Keratinocyte (primary cell): ENCODE measurements at regions not wholly inside any gene's neighbourhood (a gene's known extent, or its start where the extent isn't known, plus 50 kb on each side); places are given as distances from the start of the nearest gene placed in this dataset.

ENCODE experiments used
- DNase-seq: peaks from one replicate; pipeline ENCODE4 v3.0.0-alpha.2; 2011; ENCODE audit warnings: low read depth, missing footprints, low spot score
- FAIRE-seq: peaks from 2 replicates; lab custom pipeline; 2011; peaks lifted over from hg19 to GRCh38; lab: Jason Lieb, UNC
- H2AFZ ChIP-seq: 2 replicates; pipeline ENCODE4 v1.6.0; 2012; ENCODE audit warnings: low read length, control low read depth, inconsistent platforms; ENCODE audit not compliant: control insufficient read depth
- H3K27ac ChIP-seq: 2 replicates; pipeline ENCODE4 v1.5.1; 2011; ENCODE audit warnings: low read length; ENCODE audit not compliant: control insufficient read depth, insufficient read depth
- H3K27me3 ChIP-seq: 3 replicates; pipeline ENCODE4 v1.6.0; 2011; ENCODE audit warnings: low read length; ENCODE audit not compliant: control insufficient read depth, insufficient read depth; ENCODE audit errors: extremely low read depth
- H3K36me3 ChIP-seq, 2 experiments: 2 replicates in 1 of 2; 3 replicates in 1 of 2; pipeline ENCODE4 v1.5.1; 2011; ENCODE audit warnings: low read length in 2 of 2, mild to moderate bottlenecking in 1 of 2; ENCODE audit not compliant: control insufficient read depth in 2 of 2, insufficient read depth in 2 of 2; ENCODE audit errors: extremely low read depth in 1 of 2
- H3K4me1 ChIP-seq: 3 replicates; pipeline ENCODE4 v1.5.1; 2011; ENCODE audit warnings: low read length; ENCODE audit not compliant: control insufficient read depth, insufficient read depth; ENCODE audit errors: extremely low read depth
- H3K4me2 ChIP-seq: 3 replicates; pipeline ENCODE4 v1.6.0; 2011; ENCODE audit warnings: low read depth, low read length; ENCODE audit not compliant: control insufficient read depth, insufficient read depth; ENCODE audit errors: extremely low read depth
- H3K4me3 ChIP-seq, 3 experiments: fragments of 200-600 bp in 1 of 3; sonication (generic) in 1 of 3; 2 replicates in 2 of 3; 3 replicates in 1 of 3; pipeline ENCODE4 v1.5.1; 2011 to 2016; ENCODE audit warnings: low read length in 3 of 3, mild to moderate bottlenecking in 3 of 3, control low read depth in 2 of 3, inconsistent platforms in 1 of 3, low read depth in 1 of 3, mixed read lengths in 1 of 3, mixed run types in 1 of 3, moderate library complexity in 1 of 3; ENCODE audit not compliant: control insufficient read depth in 2 of 3, insufficient read depth in 2 of 3; ENCODE audit errors: extremely low read depth in 1 of 3
- H3K79me2 ChIP-seq: 2 replicates; pipeline ENCODE4 v1.6.0; 2012; ENCODE audit warnings: low read length; ENCODE audit not compliant: control insufficient read depth, insufficient read depth
- H3K9ac ChIP-seq: 3 replicates; pipeline ENCODE4 v1.6.0; 2011; ENCODE audit warnings: low read length; ENCODE audit not compliant: control insufficient read depth, insufficient read depth; ENCODE audit errors: extremely low read depth
- H3K9me1 ChIP-seq: 3 replicates; pipeline ENCODE4 v1.6.0; 2011; ENCODE audit warnings: low read length; ENCODE audit not compliant: control insufficient read depth, insufficient read depth; ENCODE audit errors: extremely low read depth
- H3K9me3 ChIP-seq: 2 replicates; pipeline ENCODE4 v1.5.1; 2012; ENCODE audit warnings: low read depth, low read length; ENCODE audit not compliant: control insufficient read depth
- H4K20me1 ChIP-seq: 3 replicates; pipeline ENCODE4 v1.6.0; 2011; ENCODE audit warnings: low read length; ENCODE audit not compliant: control insufficient read depth, insufficient read depth; ENCODE audit errors: extremely low read depth
- CTCF ChIP-seq, 3 experiments: IDR thresholded peaks in 1 of 3; conservative IDR thresholded peaks in 1 of 3; optimal IDR thresholded peaks in 1 of 3; 2 replicates in 2 of 3; 3 replicates in 1 of 3; pipeline versions ENCODE3 to v1.5.1; 2011; ENCODE audit warnings: low read length in 3 of 3, mild to moderate bottlenecking in 3 of 3, moderate library complexity in 2 of 3, control low read depth in 1 of 3, inconsistent platforms in 1 of 3; ENCODE audit not compliant: insufficient read depth in 2 of 3; ENCODE audit errors: extremely low read depth in 1 of 3
- EZH2 ChIP-seq: IDR thresholded peaks from one replicate; pipeline ENCODE4 v1.6.1; 2012; ENCODE audit warnings: inconsistent platforms, mild to moderate bottlenecking, low read length, moderate library complexity
- dilution Hi-C: fragments of 300-500 bp; cut with MboI; formaldehyde crosslinking; loops from one replicate; pipeline ENCODE4 v1.7.0; 2020; ENCODE audit warnings: low sequenced_read_pairs; ENCODE audit not compliant: extremely low pct_ligation_motif_present

- H3K9me1 ChIP-seq = no peaks in the 10 kb centered on the region
- FAIRE-seq = no peak
- no peak overlapping the region for H3K4me2 ChIP-seq
- dilution Hi-C loops = no loop called here
- H4K20me1 ChIP-seq = no peaks in the 10 kb centered on the region
- H3K4me1 ChIP-seq = no peaks in the 10 kb centered on the region
- no peak overlapping the region for H3K27ac ChIP-seq
- no peaks in the 10 kb centered on the region for H3K79me2 ChIP-seq
- H3K27me3 ChIP-seq = no peaks in the 10 kb centered on the region
- H2AFZ ChIP-seq = no peak overlapping the region
- H3K9ac ChIP-seq = no peak overlapping the region
- TF ChIP-seq EZH2 (no peak), CTCF (optimal IDR thresholded peaks at IDR 0.05 in 1 of 3, IDR thresholded peaks at IDR 0.05 in 1 of 3, conservative IDR thresholded peaks at IDR 0.05 in 1 of 3; ENCODE audit: extremely low read depth in 1 of 3, insufficient read depth in 2 of 3, low read length in 3 of 3) (no peak)
- H3K4me3 ChIP-seq = no peak overlapping the region
- H3K9me3 ChIP-seq = no peaks in the 10 kb centered on the region
- DNase-seq = no peak
- no peaks in the 10 kb centered on the region for H3K36me3 ChIP-seq
These were observed 57.3 kb upstream of the ADGRA3 start for GRCh38 chr4:22573198-22573597.

GRCh38 chr4:22573641-22574040 lies 57.8 kb upstream of the ADGRA3 start:
- Histone ChIP-seq H3K9me1 (no peaks in the 10 kb centered on the region), H3K4me3 (no peak overlapping the region), H3K4me2 (no peak overlapping the region), H2AFZ (no peak overlapping the region), H3K27ac (no peak overlapping the region), H3K79me2 (no peaks in the 10 kb centered on the region), H3K4me1 (no peaks in the 10 kb centered on the region), H3K36me3 (no peaks in the 10 kb centered on the region), H3K9me3 (no peaks in the 10 kb centered on the region), H3K27me3 (no peaks in the 10 kb centered on the region), H4K20me1 (no peaks in the 10 kb centered on the region), H3K9ac (no peak overlapping the region)
- TF ChIP-seq EZH2 (no peak), CTCF (optimal IDR thresholded peaks at IDR 0.05 in 1 of 3, IDR thresholded peaks at IDR 0.05 in 1 of 3, conservative IDR thresholded peaks at IDR 0.05 in 1 of 3; ENCODE audit: extremely low read depth in 1 of 3, insufficient read depth in 2 of 3, low read length in 3 of 3) (no peak)
- no peak for DNase-seq
- dilution Hi-C loops = no loop called here
- FAIRE-seq = no peak
